Prostate gland (tissue), 2 donors: ENCODE measurements at regions not wholly inside any gene's neighbourhood (a gene's known extent, or its start where the extent isn't known, plus 50 kb on each side); places are given as distances from the start of the nearest gene placed in this dataset.
"Not testable (repeated sequence)": the region's sequence is repeated elsewhere in the genome, so short reads cannot be mapped to it uniquely, and the experiment has no call there.

ENCODE experiments used
- DNase-seq: peaks from one replicate; pipeline ENCODE4 v3.0.0-alpha.2; 2019; ENCODE audit warnings: low spot score
- H3K27ac ChIP-seq, 2 donors: fragments of 200-600 bp; sonication (generic); 2 replicates each; pipeline ENCODE4 v1.5.1; 2017 to 2019
- H3K27me3 ChIP-seq: fragments of 200-600 bp; sonication (generic); replicated peaks from 2 replicates; pipeline ENCODE4 v1.5.1; 2019; ENCODE audit not compliant: insufficient read depth
- H3K36me3 ChIP-seq, 2 donors: fragments of 200-600 bp; sonication (generic); 1 replicate in 1 of 2; 2 replicates in 1 of 2; pipeline versions ENCODE4 v1.5.1 to v1.8.1; 2017 to 2019
- H3K4me1 ChIP-seq: fragments of 200-600 bp; sonication (generic); replicated peaks from 2 replicates; pipeline ENCODE4 v1.5.1; 2019
- H3K4me3 ChIP-seq, 2 donors: fragments of 200-600 bp; sonication (generic); 2 replicates each; pipeline ENCODE4 v1.5.1; 2017 to 2019
- H3K9me3 ChIP-seq: fragments of 200-600 bp; sonication (generic); 2 replicates; pipeline ENCODE4 v1.5.1; 2017
- CTCF ChIP-seq, 4 experiments: fragments of 200-600 bp in 2 of 4; fragments of 450-650 bp in 2 of 4; sonication (generic) in 2 of 4; IDR thresholded peaks; 1 replicate in 3 of 4; 2 replicates in 1 of 4; pipeline ENCODE4 v1.5.1; 2016 to 2019; ENCODE audit warnings: antibody characterized with exemption in 4 of 4, mild to moderate bottlenecking in 2 of 4, moderate library complexity in 2 of 4
- POLR2A ChIP-seq: fragments of 450-650 bp; IDR thresholded peaks from one replicate; pipeline ENCODE4 v1.6.1; 2016; ENCODE audit warnings: antibody characterized with exemption, mild to moderate bottlenecking
- POLR2AphosphoS5 ChIP-seq: sonication (generic); formaldehyde crosslinking; IDR thresholded peaks from one replicate; pipeline ENCODE4 v1.6.1; 2017; ENCODE audit warnings: antibody characterized with exemption
- WGBS: methylation state at CpG from one replicate; pipeline ENCODE4 v1.1.5; 2018; 5-methylcytosine and 5-hydroxymethylcytosine counted together
- intact Hi-C: fragments of 100-400 bp; cut with DNase I; formaldehyde crosslinking; loops from one replicate; pipeline ENCODE4 v1.14.2; 2022

DNA sequence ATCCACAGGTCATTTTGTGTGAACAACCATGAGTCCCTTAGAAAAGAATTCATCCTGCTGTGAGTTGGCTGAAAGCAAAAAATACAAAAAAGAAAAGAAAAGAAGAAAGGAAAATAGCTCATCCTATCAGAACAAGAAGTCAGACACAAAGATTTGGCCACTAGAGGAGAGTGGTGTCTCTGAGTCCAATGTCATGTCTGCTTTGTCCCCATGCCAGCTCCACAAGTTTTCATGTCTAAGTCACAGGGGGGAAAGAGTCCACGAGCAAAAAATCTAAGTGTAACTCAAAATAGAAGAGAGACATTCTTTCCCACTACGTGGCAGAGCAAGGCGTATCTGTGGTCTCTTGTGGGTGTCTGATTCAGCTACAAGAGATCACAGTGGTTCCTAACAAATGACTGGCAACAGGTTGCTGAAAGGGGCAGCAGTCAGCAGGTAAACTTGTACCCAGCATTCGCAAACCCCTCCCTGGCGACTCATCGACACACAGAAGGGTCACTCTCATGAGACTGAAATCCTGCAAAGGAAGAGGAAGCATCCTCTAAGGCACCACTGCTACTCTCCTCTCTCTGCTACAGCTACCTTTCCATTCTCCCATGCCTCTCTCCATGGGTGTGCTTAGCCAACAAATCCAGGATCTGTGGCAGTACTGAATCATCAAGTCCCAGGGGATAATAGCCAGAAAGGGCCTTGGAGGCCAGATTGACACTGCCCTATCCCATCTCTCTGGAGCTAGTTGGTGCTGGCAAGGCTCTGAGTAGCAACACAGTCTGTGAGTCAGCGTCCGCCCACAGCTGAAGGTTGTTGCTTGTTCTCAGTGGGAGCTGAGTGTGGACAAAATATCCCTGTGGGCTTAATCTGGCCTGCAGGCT lies 123.0 kb upstream of the SLC39A10 start:
- Histone ChIP-seq H3K36me3 (no peaks in the 10 kb centered on the region), H3K27me3 (no peaks in the 10 kb centered on the region), H3K4me3 (no peak overlapping the region), H3K27ac (no peak overlapping the region), H3K4me1 (no peaks in the 10 kb centered on the region), H3K9me3 (no peaks in the 10 kb centered on the region)
- TF ChIP-seq POLR2AphosphoS5, result no peak
- no peak for TF ChIP-seq CTCF (IDR thresholded peaks at IDR 0.05)
- TF ChIP-seq POLR2A, result no peak
- DNase-seq, result no peak
- WGBS, result 82% methylated on average over 8 of the region's 8 CpGs
- intact Hi-C loops, result no loop called here

DNA sequence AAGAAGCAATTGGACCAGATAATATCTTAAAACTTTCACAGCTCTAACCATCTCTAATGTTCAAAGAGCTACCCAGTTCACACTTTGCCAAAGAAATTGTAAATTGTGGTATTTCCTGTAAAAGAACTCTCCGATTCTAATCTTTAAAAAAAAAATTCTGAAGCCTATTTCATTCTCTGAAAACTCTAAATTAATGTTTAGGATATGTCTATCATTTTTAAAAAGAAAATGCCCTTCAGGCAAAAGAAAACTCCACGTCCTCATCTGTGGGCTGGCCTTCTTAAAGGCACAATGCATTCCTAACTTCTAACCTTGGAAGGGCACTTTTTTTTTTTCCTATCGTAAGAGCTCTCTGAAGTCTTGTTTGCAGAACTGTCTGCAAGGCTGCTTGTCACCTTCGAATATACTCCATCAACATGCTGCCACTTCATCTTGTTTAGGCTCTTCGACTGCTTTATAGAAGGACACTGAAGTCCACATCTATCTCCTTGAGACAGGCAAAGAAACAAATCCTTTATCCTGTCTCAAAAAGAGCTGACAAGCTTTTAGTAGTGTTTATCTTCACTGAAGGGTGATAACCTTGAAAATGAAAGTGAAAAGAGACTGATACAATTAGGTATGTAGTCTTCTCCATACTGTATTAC lies 124.3 kb upstream of the SLC39A10 start:
- no peak overlapping the region for H3K4me3 ChIP-seq
- no peak for DNase-seq

DNA sequence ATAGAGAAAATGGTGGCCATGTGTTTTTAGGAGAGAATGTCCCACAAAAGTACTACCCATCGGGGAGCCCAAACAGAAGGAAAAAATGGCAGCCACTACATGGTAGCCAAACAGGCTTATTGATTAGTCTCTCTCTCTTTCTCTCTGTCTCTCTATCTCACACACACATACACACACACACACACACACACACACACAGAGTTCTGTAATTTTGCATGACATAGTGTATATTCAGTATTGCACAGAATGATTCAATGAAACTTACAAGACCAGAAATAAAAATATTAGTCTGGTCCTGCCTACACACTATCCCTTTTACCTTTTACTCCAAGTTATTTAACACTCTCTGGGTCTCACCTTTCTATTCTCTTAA lies 124.8 kb upstream of the SLC39A10 start:
- H3K27ac ChIP-seq, result no peak overlapping the region
- intact Hi-C loops, result no loop called here
- WGBS, result 81% methylated on average over 1 of the region's 1 CpG

More for the DNA sequence above, 124.3 kb upstream of the SLC39A10 start:
- no peaks in the 10 kb centered on the region for H3K36me3 ChIP-seq
- H3K27ac ChIP-seq, result no peak overlapping the region
- intact Hi-C loops, result no loop called here
- H3K27me3 ChIP-seq, result no peaks in the 10 kb centered on the region
- no peak for TF ChIP-seq POLR2AphosphoS5
- no peak for TF ChIP-seq CTCF (IDR thresholded peaks at IDR 0.05)
- no peak for TF ChIP-seq POLR2A
- WGBS, result 9% methylated on average over 5 of the region's 5 CpGs
- no peaks in the 10 kb centered on the region for H3K9me3 ChIP-seq
- H3K4me1 ChIP-seq, result no peaks in the 10 kb centered on the region

GRCh38 chr2:195531754-195532153 lies 125.3 kb upstream of the SLC39A10 start:
- TF ChIP-seq POLR2A (no peak), POLR2AphosphoS5 (no peak), CTCF (IDR thresholded peaks at IDR 0.05) (no peak)
- WGBS, result 57% methylated on average over 2 of the region's 2 CpGs
- no peaks in the 10 kb centered on the region for H3K27me3 ChIP-seq
- DNase-seq, result no peak
- H3K4me1 ChIP-seq, result no peaks in the 10 kb centered on the region
- no peak overlapping the region for H3K4me3 ChIP-seq
- H3K27ac ChIP-seq, result no peak overlapping the region
- H3K9me3 ChIP-seq, result no peaks in the 10 kb centered on the region
- no peaks in the 10 kb centered on the region for H3K36me3 ChIP-seq
- intact Hi-C loops, result no loop called here

More for the DNA sequence above, 124.8 kb upstream of the SLC39A10 start:
- no peaks in the 10 kb centered on the region for H3K9me3 ChIP-seq
- DNase-seq, result no peak
- no peaks in the 10 kb centered on the region for H3K4me1 ChIP-seq
- no peak for TF ChIP-seq CTCF (IDR thresholded peaks at IDR 0.05)
- no peak for TF ChIP-seq POLR2AphosphoS5
- TF ChIP-seq POLR2A, result no peak
- H3K36me3 ChIP-seq, result no peaks in the 10 kb centered on the region
- no peaks in the 10 kb centered on the region for H3K27me3 ChIP-seq
- H3K4me3 ChIP-seq, result no peak overlapping the region

- WGBS, result 88% methylated on average over 10 of the region's 10 CpGs
Measured at GRCh38 chr2:195523242-195523641, 133.8 kb upstream of the SLC39A10 start.

More at GRCh38 chr2:195523242-195523641, 133.8 kb upstream of the SLC39A10 start:
- H3K4me3 ChIP-seq, H3K9me3 ChIP-seq, H3K4me1 ChIP-seq, H3K36me3 ChIP-seq, H3K27ac ChIP-seq, H3K27me3 ChIP-seq, intact Hi-C loops, DNase-seq: not testable (repeated sequence)
